ENCODE measurements at regions not wholly inside any gene's neighbourhood (a gene's known extent, or its start where the extent isn't known, plus 50 kb on each side); places are given as distances from the start of the nearest gene placed in this dataset.

- Histone ChIP-seq H4K8ac (ENCODE audit: low read depth in 2 of 2, low read length in 2 of 2) (no peak overlapping the region), H3K56ac (ENCODE audit: extremely low read depth, insufficient read depth, low read length) (no peak overlapping the region), H3K27me3 (ENCODE audit: control insufficient read depth, insufficient read depth, low read length) (no peaks in the 10 kb centered on the region), H2BK15ac (ENCODE audit: low read depth, low read length) (no peak overlapping the region), H3K4me3 (ENCODE audit: insufficient read depth, low read depth, low read length) (no peak overlapping the region), H3K4me1 (ENCODE audit: control insufficient read depth, insufficient read depth, low read length) (peaks cover 4% of the 10 kb centered on the region), H2BK120ac (ENCODE audit: low read depth, low read length) (no peak overlapping the region), H3K9me1 (ENCODE audit: insufficient read depth, low read length) (no peaks in the 10 kb centered on the region), H3K18ac (ENCODE audit: low read depth, low read length) (no peak overlapping the region), H3K79me1 (ENCODE audit: low read depth in 1 of 2, low read length in 2 of 2) (no peaks in the 10 kb centered on the region), H3K36me3 (ENCODE audit: control insufficient read depth, insufficient read depth, low read length) (no peaks in the 10 kb centered on the region), H4K91ac (ENCODE audit: insufficient read depth, low read depth, low read length) (no peak overlapping the region), H3K14ac (replicated peaks; ENCODE audit: low read depth, low read length) (no peak overlapping the region), H2AK5ac (ENCODE audit: low read depth, low read length) (no peak overlapping the region), H3K4me2 (ENCODE audit: low read depth, low read length) (no peak overlapping the region), H4K5ac (ENCODE audit: low read depth, low read length) (no peak overlapping the region), H3K23ac (ENCODE audit: low read depth, low read length) (no peak overlapping the region), H2AFZ (replicated peaks; ENCODE audit: low read length, poor library complexity) (no peak overlapping the region), H2BK5ac (ENCODE audit: low read depth, low read length, poor library complexity, severe bottlenecking) (no peak overlapping the region), H2AK9ac (replicated peaks; ENCODE audit: low read depth, low read length, poor library complexity) (no peak overlapping the region), H2BK20ac (ENCODE audit: low read depth, low read length) (no peak overlapping the region), H3K27ac (ENCODE audit: insufficient read depth, low read length) (no peak overlapping the region), H3K9me3 (ENCODE audit: control insufficient read depth, insufficient read depth, low read length) (peaks cover 14% of the 10 kb centered on the region; the same call in 1 of the 2 replicates), H4K20me1 (ENCODE audit: insufficient read depth, low read length) (no peaks in the 10 kb centered on the region), H3K4ac (ENCODE audit: low read depth, low read length) (no peak overlapping the region), H3K9ac (ENCODE audit: low read depth, low read length) (no peak overlapping the region)
- DNase-seq (no peak), ATAC-seq (ENCODE audit: low read depth) (no peak)
- in situ Hi-C loops (cut with MboI; ENCODE audit: low sequenced_read_pairs): no loop called here
- dilution Hi-C loops (cut with HindIII; ENCODE audit: low sequenced_read_pairs, unreplicated experiment): no loop called here
- intact Hi-C loops (cut with micrococcal nuclease): no loop called here
- POLR2A ChIA-PET (ENCODE audit: unreplicated experiment): no interaction called here
- TF ChIP-seq NFE2L2 (IDR thresholded peaks at IDR 0.05; ENCODE audit: low read depth, low read length): no peak
- TF ChIP-seq POLR2A (IDR thresholded peaks at IDR 0.05; ENCODE audit: low read depth, low read length): no peak
- no peak for TF ChIP-seq BHLHE40 (IDR thresholded peaks at IDR 0.05; ENCODE audit: low read depth, low read length)
- TF ChIP-seq RCOR1 (IDR thresholded peaks at IDR 0.05; ENCODE audit: insufficient replicate concordance, low read length): no peak
- no peak for TF ChIP-seq ELK1 (IDR thresholded peaks at IDR 0.05; ENCODE audit: borderline replicate concordance, low read depth, low read length)
- no peak for TF ChIP-seq CHD1 (IDR thresholded peaks at IDR 0.05; ENCODE audit: low read depth, low read length)
- TF ChIP-seq MXI1 (IDR thresholded peaks at IDR 0.05; ENCODE audit: borderline replicate concordance, low read depth, low read length): no peak
- TF ChIP-seq CTCF (conservative IDR thresholded peaks at IDR 0.05; ENCODE audit: low read depth, low read length): no peak
- no peak for TF ChIP-seq RAD21 (IDR thresholded peaks at IDR 0.05; ENCODE audit: low read length)
- TF ChIP-seq MAFK (IDR thresholded peaks at IDR 0.05; ENCODE audit: low read depth, low read length): no peak
- no peak for TF ChIP-seq FOS (IDR thresholded peaks at IDR 0.05; ENCODE audit: low read depth, low read length)
- no peak for TF ChIP-seq RFX5 (IDR thresholded peaks at IDR 0.05; ENCODE audit: low read depth, low read length)
- TF ChIP-seq CEBPB (IDR thresholded peaks at IDR 0.05; ENCODE audit: low read depth, low read length): no peak
- BruUV-seq (replicated peaks): no TSS peak
- CTCF ChIA-PET: no interaction called here
- WGBS, 2 experiments (ENCODE audit: extremely low coverage in 2 of 2, insufficient read length in 1 of 2): 74% methylated on average over 9 of the region's 19 CpGs; no CpG with 5 or more reads in 1 of the 2 experiments
Measured at GRCh38 chr7:155953781-155954549, 141.7 kb upstream of the SHH start.
